H1 (cell line): ENCODE measurements at regions not wholly inside any gene's neighbourhood (a gene's known extent, or its start where the extent isn't known, plus 50 kb on each side); places are given as distances from the start of the nearest gene placed in this dataset.

Experiments used
- CEBPB ChIP-seq: IDR thresholded peaks from 2 replicates; pipeline ENCODE4 v1.6.1; 2012; ENCODE audit warnings: low read depth, low read length
- CHD2 ChIP-seq: IDR thresholded peaks from 2 replicates; pipeline ENCODE4 v1.6.1; 2012; ENCODE audit warnings: low read length, improper control_type of control experiment
- CTCF ChIP-seq, 3 experiments: IDR thresholded peaks; 1 replicate in 2 of 3; 2 replicates in 1 of 3; pipeline versions ENCODE4 v1.5.1 to v1.6.1; 2011; ENCODE audit warnings: low read length in 3 of 3, mild to moderate bottlenecking in 3 of 3, inconsistent platforms in 2 of 3, low read depth in 1 of 3, moderate library complexity in 1 of 3; ENCODE audit not compliant: insufficient read depth in 1 of 3; ENCODE audit errors: control extremely low read depth in 1 of 3
- EP300 ChIP-seq, 2 experiments: IDR thresholded peaks; 1 replicate in 1 of 2; 2 replicates in 1 of 2; pipeline ENCODE4 v1.6.1; 2011 to 2012; ENCODE audit warnings: low read depth in 2 of 2, low read length in 2 of 2, mild to moderate bottlenecking in 2 of 2, borderline replicate concordance in 1 of 2, inconsistent platforms in 1 of 2, moderate library complexity in 1 of 2
- EZH2 ChIP-seq: fragments of 200-600 bp; sonication (generic); IDR thresholded peaks from 2 replicates; pipeline ENCODE4 v1.7.1; 2012; ENCODE audit warnings: low read depth, mild to moderate bottlenecking, moderate library complexity, low read length, inconsistent platforms; ENCODE audit not compliant: severe bottlenecking
- HDAC2 ChIP-seq, 2 experiments: fragments of 300-600 bp in 1 of 2; sonication (generic) in 1 of 2; IDR thresholded peaks; 2 replicates each; pipeline ENCODE4 v1.6.1; 2011 to 2012; ENCODE audit warnings: low read depth in 2 of 2, low read length in 2 of 2, mild to moderate bottlenecking in 2 of 2, moderate library complexity in 2 of 2, borderline replicate concordance in 1 of 2, inconsistent platforms in 1 of 2
- JUN ChIP-seq: IDR thresholded peaks from 2 replicates; pipeline ENCODE4 v1.6.1; 2011; ENCODE audit warnings: low read depth, mild to moderate bottlenecking, improper control_type of control experiment, low read length
- MAFK ChIP-seq: IDR thresholded peaks from 2 replicates; pipeline ENCODE4 v1.6.1; 2012; ENCODE audit warnings: low read depth, mild to moderate bottlenecking, improper control_type of control experiment, low read length
- POLR2AphosphoS5 ChIP-seq: IDR thresholded peaks from 2 replicates; pipeline ENCODE4 v1.6.1; 2011; ENCODE audit warnings: low read depth, low read length
- SRF ChIP-seq: IDR thresholded peaks from 2 replicates; pipeline ENCODE4 v1.6.1; 2011; ENCODE audit warnings: mild to moderate bottlenecking, low read depth, low read length, moderate library complexity
- ZNF274 ChIP-seq: IDR thresholded peaks from 2 replicates; pipeline ENCODE4 v1.7.0; 2012; ENCODE audit warnings: low read length, borderline replicate concordance; ENCODE audit errors: extremely low read depth

GRCh38 chr16:51985126-51985525 lies 561.8 kb downstream of the TOX3 start:
- no peak for TF ChIP-seq ZNF274
- no peak for TF ChIP-seq CTCF (IDR thresholded peaks at IDR 0.05; ENCODE audit: control extremely low read depth in 1 of 3, insufficient read depth in 1 of 3, low read depth in 1 of 3, low read length in 3 of 3)
- TF ChIP-seq POLR2AphosphoS5, result no peak
- no peak for TF ChIP-seq CHD2
- TF ChIP-seq CEBPB, result no peak
- TF ChIP-seq MAFK, result no peak
- TF ChIP-seq EP300 (IDR thresholded peaks at IDR 0.05; ENCODE audit: borderline replicate concordance in 1 of 2, low read depth in 2 of 2, low read length in 2 of 2), result no peak
- no peak for TF ChIP-seq EZH2
- TF ChIP-seq SRF, result no peak
- no peak for TF ChIP-seq JUN
- no peak for TF ChIP-seq HDAC2 (IDR thresholded peaks at IDR 0.05; ENCODE audit: borderline replicate concordance in 1 of 2, low read depth in 2 of 2, low read length in 2 of 2)
